Heart right ventricle (tissue), 16 donors: ENCODE measurements at regions not wholly inside any gene's neighbourhood (a gene's known extent, or its start where the extent isn't known, plus 50 kb on each side); places are given as distances from the start of the nearest gene placed in this dataset.
A peak's percentile ranks its signal among the peaks of the same experiment; 100 is the strongest.

Experiments
- ATAC-seq, 8 donors: fragments of 200-7000 bp; cut with Tn5 transposase; one replicate each; pipeline ENCODE4 v1.9.1; 2020; ENCODE audit warnings: mild to moderate bottlenecking in 8 of 8, moderate library complexity in 8 of 8, moderate number of reproducible peaks in 1 of 8
- DNase-seq, 2 donors: peaks; one replicate each; pipeline ENCODE4 v3.0.0-alpha.2; 2020
- H3K27ac ChIP-seq, 10 donors: fragments of 200-600 bp; sonication (generic) in 2 of 10; one replicate each; pipeline versions ENCODE4 v1.5.0 to v1.8.0; 2020 to 2022; ENCODE audit warnings: mild to moderate bottlenecking in 3 of 10
- H3K27me3 ChIP-seq, 7 donors: fragments of 200-600 bp; one replicate each; pipeline ENCODE4 v1.8.0; 2021 to 2022; ENCODE audit warnings: mild to moderate bottlenecking in 2 of 7
- H3K36me3 ChIP-seq, 9 donors: fragments of 200-600 bp; sonication (generic) in 1 of 9; one replicate each; pipeline versions ENCODE4 v1.5.0 to v1.8.0; 2020 to 2022; ENCODE audit warnings: mild to moderate bottlenecking in 2 of 9
- H3K4me1 ChIP-seq, 9 donors: fragments of 200-600 bp; sonication (generic) in 1 of 9; one replicate each; pipeline versions ENCODE4 v1.5.0 to v1.8.0; 2020 to 2022; ENCODE audit warnings: mild to moderate bottlenecking in 4 of 9
- H3K4me3 ChIP-seq, 10 donors: fragments of 200-600 bp; sonication (generic) in 2 of 10; one replicate each; pipeline versions ENCODE4 v1.5.0 to v1.8.0; 2020 to 2022; ENCODE audit warnings: mild to moderate bottlenecking in 7 of 10, moderate library complexity in 2 of 10
- H3K9me3 ChIP-seq, 11 donors: fragments of 200-600 bp in 10 of 11; sonication (generic) in 2 of 11; one replicate each; pipeline versions ENCODE4 v1.5.0 to v1.8.0; 2013 to 2022; ENCODE audit warnings: mild to moderate bottlenecking in 2 of 11, control low read depth in 1 of 11, moderate library complexity in 1 of 11
- CTCF ChIP-seq, 9 donors: fragments of 200-600 bp; sonication (generic) in 2 of 9; IDR thresholded peaks; one replicate each; pipeline versions ENCODE4 v1.5.0 to v1.8.0; 2021 to 2022; ENCODE audit warnings: antibody characterized with exemption in 9 of 9, mild to moderate bottlenecking in 5 of 9, moderate library complexity in 1 of 9
- WGBS, 2 donors: extraction: QIAGEN DNeasy Blood & Tissue Kit; methylation state at CpG; one replicate each; pipeline ENCODE4 v1.1.7; 2013; ENCODE audit warnings: inconsistent platforms in 1 of 2; 5-methylcytosine and 5-hydroxymethylcytosine counted together
- intact Hi-C, 10 donors: fragments of 100-400 bp; cut with DNase I; formaldehyde crosslinking; loops; one replicate each; pipeline versions ENCODE4 v1.11.1 to v1.14.2; 2022
- donor health status: Arrhythmogenic right ventricular cardiomyopathy.
- donor health status: ischemic (EF 13 %, LVEDD 7.1; RV severe dilation, severe dysfunction).
- donor health status: healthy with polysubstance abuse.
- donor health status: DM: no; HTN: yes; CAD: no.
- donor health status: DM: no; HTN: no; CAD: no.
- donor health status: ischemic (EF 25% LVEDD 6.9; RV normal size, moderate dysfunction).
- donor health status: ischemic (EF 25% LVEDD 5.7; RV mildly dilated, moderate dysfunction).
- donor health status: healthy.
- donor health status: DM: yes; HTN: yes; CAD: no.
- donor health status: Ischemic cardiomyopathy.
- donor health status: ischemic (EF 35%, LVEDD 5.7; RV mildly dilated, moderate dysfunction).
- donor health status: nonischemic (EF 11% LVEDD 7.7; RV severe dilation, severe dysfunction).
- donor health status: DM: yes; HTN: yes; CAD: no.
- donor health status: PGD.
- donor health status: ischemic (EF 29% LVEDD 5.4; RV normal size, mild dysfunction).
- donor health status: nonischemic (EF 23%, LVEDD 6.1; RV moderate dilation, normal function).

GRCh38 chr22:49564666-49565515 lies 262.8 kb downstream of the BRD1 start:
- H3K4me3 ChIP-seq = no peak overlapping the region
- H3K27ac ChIP-seq = no peak overlapping the region
- DNase-seq (no peak), ATAC-seq (peak in 1 of 8 donors; percentile 23)
- no peaks in the 10 kb centered on the region for H3K4me1 ChIP-seq
- H3K9me3 ChIP-seq = peaks cover 0 to under 1% (median 0%) of the 10 kb centered on the region in 11 donors
- H3K27me3 ChIP-seq = peaks cover 0 to 3% (median 0%) of the 10 kb centered on the region in 7 donors
- no peaks in the 10 kb centered on the region for H3K36me3 ChIP-seq
- intact Hi-C loops = loop anchor here in 1 of 10 donors (5.0 kb wide), 1 partner anchor 48 kb away; no protein-coding TSS in a partner anchor
- 91 to 93% methylated on average over 28 of the region's 28 CpGs for WGBS, 2 donors
- TF ChIP-seq CTCF (IDR thresholded peaks at IDR 0.05) = no peak

GRCh38 chr22:49564054-49564453 lies 263.6 kb downstream of the BRD1 start:
- Histone ChIP-seq H3K4me1 (no peaks in the 10 kb centered on the region), H3K4me3 (no peak overlapping the region), H3K36me3 (no peaks in the 10 kb centered on the region), H3K27ac (no peak overlapping the region), H3K9me3 (peaks cover 0 to 8% (median 0%) of the 10 kb centered on the region in 11 donors), H3K27me3 (peaks cover 0 to 3% (median 0%) of the 10 kb centered on the region in 7 donors)
- no peak for ATAC-seq
- WGBS, 2 donors = 86 to 94% methylated on average over 5 of the region's 5 CpGs
- intact Hi-C loops = no loop called here
- DNase-seq = no peak
- TF ChIP-seq CTCF (IDR thresholded peaks at IDR 0.05) = no peak

GRCh38 chr22:49562685-49563249 lies 264.9 kb downstream of the BRD1 start:
- peaks cover 0 to 3% (median 0%) of the 10 kb centered on the region in 7 donors for H3K27me3 ChIP-seq
- H3K4me3 ChIP-seq = no peak overlapping the region
- no peak overlapping the region for H3K27ac ChIP-seq
- DNase-seq (no peak), ATAC-seq (no peak)
- no peak for TF ChIP-seq CTCF (IDR thresholded peaks at IDR 0.05)
- H3K36me3 ChIP-seq = no peaks in the 10 kb centered on the region
- intact Hi-C loops = no loop called here
- WGBS, 2 donors = 84 to 90% methylated on average over 4 of the region's 4 CpGs
- peaks cover 0 to 17% (median 0%) of the 10 kb centered on the region in 11 donors for H3K9me3 ChIP-seq
- no peaks in the 10 kb centered on the region for H3K4me1 ChIP-seq

- no peaks in the 10 kb centered on the region for H3K4me1 ChIP-seq
- no peak for ATAC-seq
- peaks cover 0 to 3% (median 0%) of the 10 kb centered on the region in 7 donors for H3K27me3 ChIP-seq
- H3K27ac ChIP-seq = no peak overlapping the region
- no peak overlapping the region for H3K4me3 ChIP-seq
- DNase-seq = no peak
- H3K9me3 ChIP-seq = peaks cover 0 to 17% (median 0%) of the 10 kb centered on the region in 11 donors
- no peak for TF ChIP-seq CTCF (IDR thresholded peaks at IDR 0.05)
- no peaks in the 10 kb centered on the region for H3K36me3 ChIP-seq
- WGBS, 2 donors = 94 to 96% methylated on average over 6 of the region's 6 CpGs
- intact Hi-C loops = no loop called here
Measured at GRCh38 chr22:49561976-49562375, 265.7 kb downstream of the BRD1 start.
